Suprapubic skin (tissue), 3 donors: ENCODE measurements at regions not wholly inside any gene's neighbourhood (a gene's known extent, or its start where the extent isn't known, plus 50 kb on each side); places are given as distances from the start of the nearest gene placed in this dataset.

ENCODE experiments used
- POLR2AphosphoS5 ChIP-seq, 3 donors: sonication (generic); formaldehyde crosslinking; IDR thresholded peaks; one replicate each; pipeline ENCODE4 v1.6.1; 2017; ENCODE audit warnings: antibody characterized with exemption in 3 of 3
- TF ChIP-seq, protein P1 (sequence below), 2 donors: fragments of 200-600 bp in 1 of 2; fragments of 450-650 bp in 1 of 2; sonication (generic) in 1 of 2; IDR thresholded peaks; one replicate each; pipeline ENCODE4 v1.5.1; 2016 to 2019; ENCODE audit warnings: antibody characterized with exemption in 2 of 2, mild to moderate bottlenecking in 1 of 2, moderate library complexity in 1 of 2

GRCh38 chr1:95388031-95388430 lies 154.0 kb downstream of the RWDD3 start:
- no peak for TF ChIP-seq POLR2AphosphoS5 (IDR thresholded peaks at IDR 0.05)
- TF ChIP-seq, protein P1, sequence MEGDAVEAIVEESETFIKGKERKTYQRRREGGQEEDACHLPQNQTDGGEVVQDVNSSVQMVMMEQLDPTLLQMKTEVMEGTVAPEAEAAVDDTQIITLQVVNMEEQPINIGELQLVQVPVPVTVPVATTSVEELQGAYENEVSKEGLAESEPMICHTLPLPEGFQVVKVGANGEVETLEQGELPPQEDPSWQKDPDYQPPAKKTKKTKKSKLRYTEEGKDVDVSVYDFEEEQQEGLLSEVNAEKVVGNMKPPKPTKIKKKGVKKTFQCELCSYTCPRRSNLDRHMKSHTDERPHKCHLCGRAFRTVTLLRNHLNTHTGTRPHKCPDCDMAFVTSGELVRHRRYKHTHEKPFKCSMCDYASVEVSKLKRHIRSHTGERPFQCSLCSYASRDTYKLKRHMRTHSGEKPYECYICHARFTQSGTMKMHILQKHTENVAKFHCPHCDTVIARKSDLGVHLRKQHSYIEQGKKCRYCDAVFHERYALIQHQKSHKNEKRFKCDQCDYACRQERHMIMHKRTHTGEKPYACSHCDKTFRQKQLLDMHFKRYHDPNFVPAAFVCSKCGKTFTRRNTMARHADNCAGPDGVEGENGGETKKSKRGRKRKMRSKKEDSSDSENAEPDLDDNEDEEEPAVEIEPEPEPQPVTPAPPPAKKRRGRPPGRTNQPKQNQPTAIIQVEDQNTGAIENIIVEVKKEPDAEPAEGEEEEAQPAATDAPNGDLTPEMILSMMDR (IDR thresholded peaks at IDR 0.05), result no peak
